ENCODE measurements at regions not wholly inside any gene's neighbourhood (a gene's known extent, or its start where the extent isn't known, plus 50 kb on each side); places are given as distances from the start of the nearest gene placed in this dataset.

DNA sequence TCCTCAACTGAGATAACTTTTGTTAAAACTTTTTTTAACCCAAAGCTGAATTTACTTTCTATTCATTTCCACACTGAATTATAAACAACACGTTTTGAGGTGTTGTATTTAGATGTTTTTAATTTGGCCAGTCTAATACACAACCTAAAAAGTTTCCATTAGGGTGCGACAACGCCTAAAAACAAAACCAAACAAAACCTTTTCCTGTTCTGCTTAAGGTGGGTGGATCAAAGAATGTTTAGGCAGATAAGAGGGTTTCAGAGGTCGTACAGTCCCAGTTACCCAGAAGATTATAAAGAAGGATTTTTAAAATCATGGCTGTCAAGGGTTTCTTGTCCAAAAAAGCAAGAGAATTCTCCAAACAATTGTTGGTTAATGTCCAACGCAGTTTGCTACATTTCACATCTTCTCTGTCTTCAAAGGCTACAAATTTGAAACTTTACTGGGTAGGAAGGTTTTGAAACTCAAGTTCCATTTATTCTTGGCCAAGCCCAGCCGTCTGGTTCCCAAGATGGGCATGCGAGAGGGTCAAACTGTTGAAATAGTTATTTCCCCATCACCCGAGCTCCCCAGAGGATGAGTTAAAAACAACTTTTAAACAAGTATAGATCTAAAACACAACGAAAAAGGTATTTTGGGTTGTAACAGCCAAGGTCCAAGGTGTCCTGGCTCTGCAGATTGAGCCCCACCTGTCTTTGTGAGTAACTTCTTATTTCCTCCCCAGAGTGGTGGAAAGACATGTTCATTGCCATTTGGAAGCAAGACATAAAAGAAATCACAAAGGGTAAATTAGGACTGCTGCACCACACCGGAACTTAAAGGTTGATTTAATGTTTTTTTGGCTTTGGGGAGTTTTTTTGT is 122.8 kb upstream of the MAP3K1 start:
- ATAC-seq (no peak), DNase-seq (no peak)
- no peak for TF ChIP-seq POLR2A (IDR thresholded peaks at IDR 0.05)
- TF ChIP-seq, protein P1, sequence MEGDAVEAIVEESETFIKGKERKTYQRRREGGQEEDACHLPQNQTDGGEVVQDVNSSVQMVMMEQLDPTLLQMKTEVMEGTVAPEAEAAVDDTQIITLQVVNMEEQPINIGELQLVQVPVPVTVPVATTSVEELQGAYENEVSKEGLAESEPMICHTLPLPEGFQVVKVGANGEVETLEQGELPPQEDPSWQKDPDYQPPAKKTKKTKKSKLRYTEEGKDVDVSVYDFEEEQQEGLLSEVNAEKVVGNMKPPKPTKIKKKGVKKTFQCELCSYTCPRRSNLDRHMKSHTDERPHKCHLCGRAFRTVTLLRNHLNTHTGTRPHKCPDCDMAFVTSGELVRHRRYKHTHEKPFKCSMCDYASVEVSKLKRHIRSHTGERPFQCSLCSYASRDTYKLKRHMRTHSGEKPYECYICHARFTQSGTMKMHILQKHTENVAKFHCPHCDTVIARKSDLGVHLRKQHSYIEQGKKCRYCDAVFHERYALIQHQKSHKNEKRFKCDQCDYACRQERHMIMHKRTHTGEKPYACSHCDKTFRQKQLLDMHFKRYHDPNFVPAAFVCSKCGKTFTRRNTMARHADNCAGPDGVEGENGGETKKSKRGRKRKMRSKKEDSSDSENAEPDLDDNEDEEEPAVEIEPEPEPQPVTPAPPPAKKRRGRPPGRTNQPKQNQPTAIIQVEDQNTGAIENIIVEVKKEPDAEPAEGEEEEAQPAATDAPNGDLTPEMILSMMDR (IDR thresholded peaks at IDR 0.05 in 4 of 5, conservative IDR thresholded peaks at IDR 0.05 in 1 of 5) = no peak
- in situ Hi-C loops (cut with MboI; ENCODE audit: low sequenced_read_pairs in 4 of 4) = no loop called here
- Histone ChIP-seq H3K27ac (no peak overlapping the region), H3K36me3 (no peaks in the 10 kb centered on the region), H3K4me1 (no peaks in the 10 kb centered on the region), H3K9me3 (no peaks in the 10 kb centered on the region), H3K4me3 (no peak overlapping the region), H3K27me3 (no peaks in the 10 kb centered on the region)
- intact Hi-C loops (cut with DNase I; ENCODE audit: low total_unique reads) = no loop called here

DNA sequence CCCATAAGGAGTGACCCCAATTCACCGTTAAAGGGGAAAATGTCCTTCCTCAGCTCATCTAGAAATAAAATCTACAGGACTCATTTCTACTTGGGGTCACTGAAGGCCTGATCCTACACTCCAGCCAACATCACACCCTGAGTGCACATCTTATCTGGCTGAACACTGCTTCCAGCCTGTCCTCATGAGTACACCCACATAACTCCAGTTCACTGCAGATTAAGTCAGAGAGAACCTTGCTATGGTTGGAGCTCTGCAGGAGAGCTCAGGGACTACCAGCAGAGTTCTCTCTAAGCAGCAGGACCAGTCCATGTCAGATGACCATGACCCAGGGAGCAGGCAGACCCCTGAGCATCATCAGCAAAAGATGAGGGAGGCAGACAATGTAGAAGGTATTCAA is 126.9 kb upstream of the MAP3K1 start:
- Histone ChIP-seq H3K4me1 (no peaks in the 10 kb centered on the region), H3K4me3 (no peak overlapping the region), H3K9me3 (no peaks in the 10 kb centered on the region), H3K27me3 (no peaks in the 10 kb centered on the region), H3K36me3 (no peaks in the 10 kb centered on the region), H3K27ac (no peak overlapping the region)
- ATAC-seq (no peak), DNase-seq (no peak)
- intact Hi-C loops (cut with DNase I; ENCODE audit: low total_unique reads) (no loop called here), in situ Hi-C loops (cut with MboI; ENCODE audit: low sequenced_read_pairs in 4 of 4) (no loop called here)
- no peak for TF ChIP-seq POLR2A (IDR thresholded peaks at IDR 0.05)
- TF ChIP-seq, protein P1 (IDR thresholded peaks at IDR 0.05 in 4 of 5, conservative IDR thresholded peaks at IDR 0.05 in 1 of 5) = no peak

DNA sequence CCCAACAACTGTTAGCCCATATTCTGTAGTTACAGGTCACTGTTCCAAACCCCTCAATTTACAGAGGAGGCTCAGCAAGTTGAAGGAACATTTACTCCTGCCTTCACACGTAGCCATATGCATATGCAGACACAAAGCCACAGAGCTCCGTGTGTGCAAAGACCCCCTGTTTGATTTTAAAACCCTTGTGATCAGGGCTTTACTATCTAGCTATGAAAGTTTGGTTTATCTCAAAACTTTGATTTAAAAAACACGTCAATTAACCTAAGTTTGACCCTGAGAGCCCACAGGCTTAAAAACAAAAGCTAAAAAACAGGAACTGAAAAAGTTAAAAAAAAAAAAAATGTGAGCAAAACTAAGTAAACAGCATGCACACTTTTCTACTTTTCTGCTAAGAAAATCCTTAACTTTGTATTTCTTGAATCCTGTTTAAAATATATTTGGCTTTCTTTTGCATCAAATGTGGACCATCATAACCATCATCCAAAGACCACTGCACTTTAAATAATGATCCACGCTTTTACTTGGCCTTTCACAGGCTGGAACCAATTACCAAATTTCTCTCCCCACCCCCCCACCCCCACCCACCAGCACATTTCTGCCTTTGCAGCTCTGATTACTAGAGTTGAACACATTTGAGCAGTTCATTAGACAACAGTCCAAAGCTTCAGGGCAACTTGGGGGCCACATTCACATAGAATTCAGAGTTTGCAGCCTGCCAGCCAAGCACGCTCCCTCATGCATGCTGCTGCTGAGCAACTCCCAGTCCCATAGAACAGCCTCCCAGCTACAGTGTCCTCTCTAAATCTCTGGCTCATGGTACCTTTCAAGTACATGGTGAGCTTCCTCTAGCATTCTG is 128.8 kb upstream of the MAP3K1 start:
- intact Hi-C loops (cut with DNase I; ENCODE audit: low total_unique reads) = no loop called here

DNA sequence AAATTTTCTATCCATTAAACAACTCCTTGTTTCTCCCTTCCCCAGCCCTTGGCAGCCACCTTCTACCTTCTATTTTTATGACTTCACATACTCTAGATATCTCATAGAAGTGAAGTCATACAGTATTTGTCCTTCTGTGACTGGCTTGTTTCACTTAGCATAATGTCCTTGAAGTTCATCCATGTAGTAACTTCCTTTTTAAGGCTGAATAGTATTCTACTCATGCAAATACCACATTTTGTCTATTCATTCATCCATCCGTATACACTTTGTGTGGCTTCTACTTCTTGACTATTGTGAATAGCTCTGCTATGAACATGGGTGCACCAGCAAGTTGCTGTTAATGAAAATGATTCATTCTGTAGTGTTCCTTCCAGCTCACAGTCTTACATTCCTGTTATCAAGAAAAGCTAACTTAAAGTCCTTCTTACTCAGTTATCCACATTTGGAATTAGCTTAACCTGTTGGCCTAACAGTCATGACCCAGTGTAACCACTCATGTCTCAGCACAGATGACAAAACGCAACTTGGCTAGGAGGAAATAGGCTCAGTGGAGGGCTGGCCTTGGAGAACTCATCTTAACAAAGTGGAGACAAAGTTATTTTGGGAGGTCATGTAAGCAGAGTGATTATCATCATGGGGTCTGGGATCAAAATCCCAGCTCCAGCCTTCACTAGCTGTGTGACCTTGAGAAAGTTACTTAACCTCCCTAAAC is 129.7 kb upstream of the MAP3K1 start:
- Histone ChIP-seq H3K27ac (no peak overlapping the region), H3K36me3 (no peaks in the 10 kb centered on the region), H3K27me3 (no peaks in the 10 kb centered on the region), H3K9me3 (no peaks in the 10 kb centered on the region), H3K4me1 (no peaks in the 10 kb centered on the region), H3K4me3 (no peak overlapping the region)
- in situ Hi-C loops (cut with MboI; ENCODE audit: low sequenced_read_pairs in 4 of 4) (no loop called here), intact Hi-C loops (cut with DNase I; ENCODE audit: low total_unique reads) (no loop called here)
- DNase-seq (no peak), ATAC-seq (no peak)
- TF ChIP-seq, protein P1 (IDR thresholded peaks at IDR 0.05 in 4 of 5, conservative IDR thresholded peaks at IDR 0.05 in 1 of 5) = no peak
- TF ChIP-seq POLR2A (IDR thresholded peaks at IDR 0.05) = no peak

More for the DNA sequence above, 128.8 kb upstream of the MAP3K1 start:
- no peak overlapping the region for H3K27ac ChIP-seq
- DNase-seq (no peak), ATAC-seq (no peak)
- no peaks in the 10 kb centered on the region for H3K27me3 ChIP-seq
- in situ Hi-C loops (cut with MboI; ENCODE audit: low sequenced_read_pairs in 4 of 4) = no loop called here
- TF ChIP-seq, protein P1 (IDR thresholded peaks at IDR 0.05 in 4 of 5, conservative IDR thresholded peaks at IDR 0.05 in 1 of 5) = no peak
- H3K4me3 ChIP-seq = no peak overlapping the region
- H3K4me1 ChIP-seq = no peaks in the 10 kb centered on the region
- no peaks in the 10 kb centered on the region for H3K36me3 ChIP-seq
- no peaks in the 10 kb centered on the region for H3K9me3 ChIP-seq

All from gastrocnemius medialis (tissue), 4 donors.